Stimulated activated CD4-positive, alpha-beta T cell treated with anti-CD3 and anti-CD28 coated beads, Interleukin-12 subunit alpha, Interleukin-12 subunit beta, amount 100 ng/mL, for 48 hours (primary cell): ENCODE measurements at regions not wholly inside any gene's neighbourhood (a gene's known extent, or its start where the extent isn't known, plus 50 kb on each side); places are given as distances from the start of the nearest gene placed in this dataset.

Experiments used
- DNase-seq, 3 donors: peaks; one replicate each; pipeline ENCODE4 v3.0.0-alpha.2; 2020; ENCODE audit warnings: low read depth in 2 of 3, low spot score in 1 of 3

- DNase-seq = no peak
Observed at GRCh38 chr20:56828402-56828801, 199.3 kb downstream of the TFAP2C start.

- DNase-seq = no peak
Observed at GRCh38 chr20:56829788-56830385, 200.8 kb downstream of the TFAP2C start.

DNA sequence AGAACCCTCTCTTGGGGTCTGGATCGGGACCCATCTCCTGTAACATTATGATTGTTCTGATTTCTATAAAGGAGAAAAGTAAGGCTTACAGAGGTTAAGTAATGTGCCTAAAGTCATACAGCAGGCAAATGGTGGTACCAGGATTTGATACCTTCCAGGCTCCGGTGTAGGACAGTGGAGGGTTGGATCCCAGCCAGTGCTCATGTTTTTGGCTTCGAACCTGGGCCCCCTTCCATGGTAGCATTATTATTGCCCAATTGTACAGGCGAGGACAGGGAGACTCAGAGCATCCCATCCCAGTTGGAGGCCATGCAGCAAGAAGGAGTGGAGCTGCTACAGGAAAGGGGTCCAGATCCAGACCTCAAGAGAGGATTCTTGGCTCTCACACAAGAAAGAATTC lies 202.7 kb downstream of the TFAP2C start:
- no peak for DNase-seq

GRCh38 chr20:56833427-56833826 lies 204.3 kb downstream of the TFAP2C start:
- no peak for DNase-seq

- no peak for DNase-seq
Observed at GRCh38 chr20:56835829-56836550, 206.9 kb downstream of the TFAP2C start.

GRCh38 chr20:56839222-56839621 lies 210.1 kb downstream of the TFAP2C start:
- DNase-seq = no peak

DNA sequence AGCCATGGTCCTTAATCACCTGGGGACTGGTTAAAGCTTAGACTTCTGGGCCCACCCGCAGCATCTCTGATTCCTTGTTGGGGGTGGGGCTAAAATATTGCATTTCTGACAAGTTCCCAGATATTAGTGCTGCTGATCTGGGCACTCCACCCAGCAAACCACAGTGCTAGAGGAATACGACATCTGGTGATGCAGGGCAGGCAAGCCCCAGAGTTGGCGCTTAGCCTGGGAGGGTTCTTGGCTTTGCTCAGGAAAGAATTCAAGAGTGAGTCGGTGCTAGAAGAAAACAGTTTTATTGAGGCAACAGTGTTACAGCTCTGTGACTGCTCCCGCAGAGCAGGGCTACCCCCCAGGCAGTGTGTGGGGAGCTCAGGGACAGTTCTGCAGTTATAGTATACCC lies 210.7 kb downstream of the TFAP2C start:
- DNase-seq = no peak

DNA sequence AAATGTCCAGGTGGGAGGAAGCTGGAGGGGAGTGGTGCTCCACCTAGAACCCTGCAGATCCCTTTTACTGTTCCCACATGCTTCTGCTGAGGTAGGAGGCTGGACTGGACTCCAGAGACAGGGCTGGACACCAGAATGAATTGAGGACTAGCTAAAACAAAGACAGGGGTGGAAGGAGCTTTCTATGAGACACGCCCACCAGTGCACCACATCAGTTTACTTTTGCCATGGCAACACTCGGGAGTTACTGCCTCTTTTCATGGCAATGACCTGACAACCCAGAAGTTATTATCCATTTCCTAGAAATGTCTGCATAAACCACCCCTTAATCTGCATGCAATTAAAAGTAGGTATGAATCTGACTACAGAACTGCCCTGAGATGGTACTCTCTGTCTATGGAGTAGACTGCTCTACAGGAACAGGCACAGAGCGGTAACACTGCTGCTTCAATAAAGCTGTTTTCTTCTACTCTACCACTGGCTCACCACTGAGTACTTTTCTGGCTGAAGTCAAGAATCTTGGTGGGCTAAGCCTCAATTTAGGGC lies 211.7 kb downstream of the TFAP2C start:
- no peak for DNase-seq

DNA sequence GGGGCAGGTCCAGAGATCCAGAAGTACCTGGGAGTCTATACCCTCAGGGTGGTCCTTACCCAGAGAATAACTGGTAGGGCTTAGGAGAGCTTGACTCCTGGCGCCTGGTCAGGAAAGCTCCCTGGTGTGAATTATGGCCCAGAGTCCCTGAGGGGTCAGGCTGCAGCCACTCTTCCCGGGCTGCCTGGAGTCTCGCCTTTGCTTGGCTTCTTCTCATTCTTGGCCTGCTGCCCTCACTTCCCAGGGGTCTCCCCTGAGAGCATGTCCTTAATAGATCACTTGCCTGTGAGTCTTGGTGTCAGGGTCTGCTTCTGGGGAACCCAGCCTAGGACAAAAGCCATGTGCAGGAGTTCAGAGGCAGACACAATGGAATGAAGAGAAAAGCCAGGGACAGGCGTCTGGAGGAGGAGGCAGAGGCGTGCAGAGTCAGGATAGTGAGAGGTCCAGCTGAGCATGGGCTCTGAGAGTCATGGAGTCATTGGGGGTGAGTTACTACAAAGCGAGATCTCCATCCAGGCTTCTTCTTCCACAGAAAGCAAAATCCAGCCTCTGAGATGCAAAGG lies 212.3 kb downstream of the TFAP2C start:
- DNase-seq = no peak

GRCh38 chr20:56842056-56842455 lies 212.9 kb downstream of the TFAP2C start:
- DNase-seq = no peak

DNA sequence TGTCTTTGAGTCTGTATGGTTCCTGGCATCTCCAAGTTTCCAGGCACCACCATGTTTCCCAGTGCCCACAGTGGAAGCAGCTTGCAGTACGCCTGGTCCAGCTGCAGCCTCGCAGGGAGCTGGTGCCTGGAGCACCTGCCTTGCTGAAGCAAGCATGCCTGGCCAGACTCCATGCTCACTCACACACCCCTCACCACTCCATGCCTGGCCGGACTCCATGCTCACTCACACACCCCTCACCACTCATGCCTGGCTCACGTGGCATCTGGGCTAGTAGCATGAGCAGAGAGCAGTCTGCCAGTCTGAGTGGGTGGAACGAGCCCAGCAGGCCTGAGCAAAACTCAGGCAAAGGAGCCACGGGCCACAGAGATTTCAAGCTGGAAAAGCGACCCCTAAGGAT lies 214.3 kb downstream of the TFAP2C start:
- DNase-seq = no peak

DNA sequence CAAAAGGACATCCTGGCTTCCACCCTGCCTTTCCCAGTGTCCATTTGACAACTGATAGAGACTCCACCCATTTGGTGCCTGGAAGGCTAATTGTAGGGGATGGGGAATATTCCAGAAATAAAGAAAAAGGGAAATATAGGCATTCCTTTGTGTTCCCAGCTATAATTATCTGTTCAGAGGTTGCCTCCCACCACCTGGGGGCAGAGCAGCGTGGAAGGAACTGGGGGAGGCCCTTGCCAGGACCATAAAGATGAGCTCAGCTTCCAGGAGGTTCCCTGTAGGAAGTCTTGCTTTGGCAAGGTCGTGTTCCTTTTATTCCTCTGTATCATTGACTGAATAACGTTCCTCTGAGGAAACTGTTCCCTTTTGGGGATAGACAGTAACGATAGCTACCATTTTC lies 214.7 kb downstream of the TFAP2C start:
- no peak for DNase-seq

DNA sequence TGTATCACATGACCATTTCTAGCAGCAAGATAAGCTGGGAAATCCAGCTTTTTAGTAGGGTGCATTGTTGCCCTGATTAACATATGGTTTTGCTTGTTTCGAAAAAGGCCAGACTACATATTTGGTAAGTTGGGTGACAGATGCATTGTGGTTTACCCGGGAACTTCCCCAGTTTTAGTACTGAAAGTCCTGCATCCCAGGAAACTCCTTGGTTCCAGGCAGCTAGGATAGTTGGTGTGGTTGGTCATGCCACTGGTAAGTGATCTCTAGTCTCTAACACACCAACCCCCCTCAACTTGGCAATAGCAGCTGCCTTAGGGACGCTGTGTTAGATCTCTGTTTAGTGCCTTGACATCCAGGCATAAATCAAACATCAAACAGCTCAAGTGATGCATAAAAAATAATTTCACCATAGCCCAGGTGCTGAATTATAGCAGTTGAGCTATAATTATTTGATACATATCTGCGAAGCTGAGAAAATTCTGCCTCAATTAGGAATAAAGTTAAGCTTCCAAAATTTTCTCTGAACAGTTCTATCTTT lies 216.5 kb downstream of the TFAP2C start:
- DNase-seq = no peak

GRCh38 chr20:56848561-56848960 lies 219.5 kb downstream of the TFAP2C start:
- DNase-seq = no peak

- no peak for DNase-seq
Observed at GRCh38 chr20:56851552-56851951, 222.4 kb downstream of the TFAP2C start.

DNA sequence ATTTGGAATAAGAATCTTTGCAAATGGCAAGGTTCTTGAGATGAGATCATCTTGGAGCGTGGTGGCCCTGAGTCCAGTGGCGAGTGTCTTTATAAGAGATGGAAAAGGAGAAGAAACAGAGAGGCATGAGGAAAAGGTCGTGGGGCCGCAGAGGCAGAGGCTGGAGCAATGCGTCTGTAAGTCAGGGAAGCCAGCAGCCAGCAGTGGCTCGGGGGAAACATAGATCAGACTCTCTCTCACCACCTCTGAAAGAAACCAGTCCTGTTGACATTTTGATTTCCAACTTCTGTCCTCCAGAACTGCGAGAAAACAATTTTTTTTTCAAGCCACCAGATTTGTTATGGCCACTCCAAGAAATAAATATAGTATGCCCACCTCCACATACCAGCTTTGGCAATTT lies 226.6 kb downstream of the TFAP2C start:
- no peak for DNase-seq

DNA sequence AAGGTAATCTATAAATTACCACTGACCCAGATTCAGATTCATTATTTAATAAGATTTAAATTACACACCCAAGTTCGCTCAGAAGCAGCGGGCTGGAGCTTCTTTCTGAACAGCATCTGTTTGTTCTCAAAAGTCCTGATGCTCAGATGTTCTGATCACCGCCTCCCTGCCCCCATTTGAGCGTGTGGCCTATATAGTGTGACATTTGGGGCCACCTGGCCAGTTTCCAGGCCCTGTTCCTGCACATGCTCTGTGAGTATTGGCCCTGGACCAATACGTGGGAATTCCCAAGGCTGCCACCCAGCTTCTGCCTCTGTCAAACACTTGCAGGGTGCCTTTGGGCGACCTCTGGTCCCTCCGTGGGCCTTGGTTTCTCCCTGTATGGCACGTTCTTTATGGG lies 228.8 kb downstream of the TFAP2C start:
- DNase-seq = no peak

- no peak for DNase-seq
Observed at GRCh38 chr20:56859039-56859800, 230.1 kb downstream of the TFAP2C start.

DNA sequence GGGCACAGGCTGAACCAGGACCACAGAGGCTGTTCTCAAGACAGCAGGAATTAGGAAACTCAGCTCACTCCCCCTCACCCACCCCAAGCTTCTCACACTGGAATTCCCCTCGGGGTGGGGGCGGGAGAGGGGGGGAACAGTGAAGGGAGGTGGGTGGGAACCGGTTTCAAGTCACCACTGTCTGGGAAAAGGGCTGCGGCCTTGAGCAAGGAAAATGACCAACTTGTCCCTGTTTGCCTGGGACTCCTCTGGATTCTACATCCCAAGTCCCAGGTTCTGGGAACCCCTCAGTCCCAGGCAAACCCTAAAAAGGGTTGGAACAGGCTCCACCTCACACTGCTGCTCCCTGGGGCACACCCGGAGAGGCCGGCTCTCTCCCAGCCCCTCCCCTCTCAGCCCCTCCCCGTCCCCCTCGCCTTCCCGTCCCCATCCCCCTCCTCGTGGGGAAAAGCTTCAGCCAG lies 230.7 kb downstream of the TFAP2C start:
- DNase-seq = no peak

- DNase-seq = no peak
Observed at GRCh38 chr20:56860413-56860812, 231.3 kb downstream of the TFAP2C start.

GRCh38 chr20:56861590-56861989 lies 232.5 kb downstream of the TFAP2C start:
- DNase-seq = no peak
